ENCODE measurements at regions not wholly inside any gene's neighbourhood (a gene's known extent, or its start where the extent isn't known, plus 50 kb on each side); places are given as distances from the start of the nearest gene placed in this dataset.
"Not testable (repeated sequence)": the region's sequence is repeated elsewhere in the genome, so short reads cannot be mapped to it uniquely, and the experiment has no call there.

GRCh38 chr1:213623064-213623581, 364.6 kb upstream of the PROX1 start:
- no peak for DNase-seq (ENCODE audit: low read depth in 2 of 2, low spot score in 1 of 2)

- no peak for DNase-seq (ENCODE audit: low read depth in 2 of 2, low spot score in 1 of 2)
Measured at GRCh38 chr1:213623862-213624261, 363.9 kb upstream of the PROX1 start.

- not testable (repeated sequence) for DNase-seq (ENCODE audit: low read depth in 2 of 2, low spot score in 1 of 2)
Measured at GRCh38 chr1:213636778-213637177, 351.0 kb upstream of the PROX1 start.

- DNase-seq (ENCODE audit: low read depth in 2 of 2, low spot score in 1 of 2), result no peak
Measured at GRCh38 chr1:213641312-213641711, 346.5 kb upstream of the PROX1 start.

- DNase-seq (ENCODE audit: low read depth in 2 of 2, low spot score in 1 of 2), result no peak
Measured at GRCh38 chr1:213643360-213643759, 344.4 kb upstream of the PROX1 start.

- no peak for DNase-seq (ENCODE audit: low read depth in 2 of 2, low spot score in 1 of 2)
Measured at GRCh38 chr1:213647864-213648650, 339.7 kb upstream of the PROX1 start.

GRCh38 chr1:213649373-213649772, 338.4 kb upstream of the PROX1 start:
- no peak for DNase-seq (ENCODE audit: low read depth in 2 of 2, low spot score in 1 of 2)

- no peak for DNase-seq (ENCODE audit: low read depth in 2 of 2, low spot score in 1 of 2)
Measured at GRCh38 chr1:213650603-213651002, 337.2 kb upstream of the PROX1 start.

GRCh38 chr1:213651077-213651476, 336.7 kb upstream of the PROX1 start:
- DNase-seq (ENCODE audit: low read depth in 2 of 2, low spot score in 1 of 2), result no peak

GRCh38 chr1:213652109-213652508, 335.7 kb upstream of the PROX1 start:
- DNase-seq (ENCODE audit: low read depth in 2 of 2, low spot score in 1 of 2), result no peak

GRCh38 chr1:213656039-213656438, 331.7 kb upstream of the PROX1 start:
- DNase-seq (ENCODE audit: low read depth in 2 of 2, low spot score in 1 of 2), result no peak

- no peak for DNase-seq (ENCODE audit: low read depth in 2 of 2, low spot score in 1 of 2)
Measured at GRCh38 chr1:213656503-213656902, 331.3 kb upstream of the PROX1 start.

GRCh38 chr1:213657013-213657412, 330.8 kb upstream of the PROX1 start:
- no peak for DNase-seq (ENCODE audit: low read depth in 2 of 2, low spot score in 1 of 2)

- no peak for DNase-seq (ENCODE audit: low read depth in 2 of 2, low spot score in 1 of 2)
Measured at GRCh38 chr1:213657879-213658278, 329.9 kb upstream of the PROX1 start.

- no peak for DNase-seq (ENCODE audit: low read depth in 2 of 2, low spot score in 1 of 2)
Measured at GRCh38 chr1:213658457-213658856, 329.3 kb upstream of the PROX1 start.

GRCh38 chr1:213659580-213660547, 327.9 kb upstream of the PROX1 start:
- no peak for DNase-seq (ENCODE audit: low read depth in 2 of 2, low spot score in 1 of 2)

GRCh38 chr1:213661302-213661701, 326.5 kb upstream of the PROX1 start:
- no peak for DNase-seq (ENCODE audit: low read depth in 2 of 2, low spot score in 1 of 2)

GRCh38 chr1:213666113-213666512, 321.7 kb upstream of the PROX1 start:
- no peak for DNase-seq (ENCODE audit: low read depth in 2 of 2, low spot score in 1 of 2)

GRCh38 chr1:213666922-213667321, 320.9 kb upstream of the PROX1 start:
- no peak for DNase-seq (ENCODE audit: low read depth in 2 of 2, low spot score in 1 of 2)

GRCh38 chr1:213669512-213669911, 318.3 kb upstream of the PROX1 start:
- DNase-seq (ENCODE audit: low read depth in 2 of 2, low spot score in 1 of 2), result no peak

GRCh38 chr1:213669964-213670691, 317.6 kb upstream of the PROX1 start:
- no peak for DNase-seq (ENCODE audit: low read depth in 2 of 2, low spot score in 1 of 2)
